GM10266 (cell line): ENCODE measurements at regions not wholly inside any gene's neighbourhood (a gene's known extent, or its start where the extent isn't known, plus 50 kb on each side); places are given as distances from the start of the nearest gene placed in this dataset.

Source experiments
- DNase-seq: peaks from one replicate; pipeline ENCODE4 v3.0.0; 2012; ENCODE audit errors: extremely low spot score
- TF ChIP-seq, protein P1 (sequence below): IDR thresholded peaks from 2 replicates; pipeline ENCODE4 v1.5.1; 2012; ENCODE audit warnings: mild to moderate bottlenecking, low read depth; ENCODE audit not compliant: control insufficient read depth, insufficient read depth; ENCODE audit errors: missing control alignments

GRCh38 chr7:110010359-110010758 is 1080.6 kb upstream of the LRRN3 start:
- no peak for DNase-seq
- TF ChIP-seq, protein P1, sequence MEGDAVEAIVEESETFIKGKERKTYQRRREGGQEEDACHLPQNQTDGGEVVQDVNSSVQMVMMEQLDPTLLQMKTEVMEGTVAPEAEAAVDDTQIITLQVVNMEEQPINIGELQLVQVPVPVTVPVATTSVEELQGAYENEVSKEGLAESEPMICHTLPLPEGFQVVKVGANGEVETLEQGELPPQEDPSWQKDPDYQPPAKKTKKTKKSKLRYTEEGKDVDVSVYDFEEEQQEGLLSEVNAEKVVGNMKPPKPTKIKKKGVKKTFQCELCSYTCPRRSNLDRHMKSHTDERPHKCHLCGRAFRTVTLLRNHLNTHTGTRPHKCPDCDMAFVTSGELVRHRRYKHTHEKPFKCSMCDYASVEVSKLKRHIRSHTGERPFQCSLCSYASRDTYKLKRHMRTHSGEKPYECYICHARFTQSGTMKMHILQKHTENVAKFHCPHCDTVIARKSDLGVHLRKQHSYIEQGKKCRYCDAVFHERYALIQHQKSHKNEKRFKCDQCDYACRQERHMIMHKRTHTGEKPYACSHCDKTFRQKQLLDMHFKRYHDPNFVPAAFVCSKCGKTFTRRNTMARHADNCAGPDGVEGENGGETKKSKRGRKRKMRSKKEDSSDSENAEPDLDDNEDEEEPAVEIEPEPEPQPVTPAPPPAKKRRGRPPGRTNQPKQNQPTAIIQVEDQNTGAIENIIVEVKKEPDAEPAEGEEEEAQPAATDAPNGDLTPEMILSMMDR, result no peak

GRCh38 chr7:110017405-110017804 is 1073.5 kb upstream of the LRRN3 start:
- DNase-seq, result no peak
- TF ChIP-seq, protein P1, result no peak

GRCh38 chr7:110027385-110027784 is 1063.5 kb upstream of the LRRN3 start:
- no peak for DNase-seq
- TF ChIP-seq, protein P1, result no peak

DNA sequence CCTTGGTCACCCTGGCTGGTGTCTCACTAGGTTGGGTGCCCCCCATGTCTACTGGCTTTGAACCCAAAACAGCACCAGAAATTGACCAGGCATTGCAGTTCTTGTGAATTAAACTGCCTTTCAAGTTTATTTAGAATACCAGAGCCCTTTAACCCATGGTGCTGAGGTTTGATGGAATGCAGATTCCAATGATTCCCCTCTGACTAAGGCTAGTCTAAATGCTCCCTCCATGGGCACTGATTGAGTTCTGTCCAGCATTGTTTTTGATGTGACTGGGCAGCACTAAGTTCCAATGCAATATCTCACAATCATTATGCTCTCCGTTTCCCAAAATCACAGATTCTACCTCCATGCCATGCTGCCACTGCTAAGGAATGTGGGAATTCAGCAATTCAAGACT is 1047.4 kb upstream of the LRRN3 start:
- TF ChIP-seq, protein P1, result no peak
- DNase-seq, result no peak

- TF ChIP-seq, protein P1, result no peak
- no peak for DNase-seq
These were observed 1040.1 kb upstream of the LRRN3 start for GRCh38 chr7:110050785-110051184.

DNA sequence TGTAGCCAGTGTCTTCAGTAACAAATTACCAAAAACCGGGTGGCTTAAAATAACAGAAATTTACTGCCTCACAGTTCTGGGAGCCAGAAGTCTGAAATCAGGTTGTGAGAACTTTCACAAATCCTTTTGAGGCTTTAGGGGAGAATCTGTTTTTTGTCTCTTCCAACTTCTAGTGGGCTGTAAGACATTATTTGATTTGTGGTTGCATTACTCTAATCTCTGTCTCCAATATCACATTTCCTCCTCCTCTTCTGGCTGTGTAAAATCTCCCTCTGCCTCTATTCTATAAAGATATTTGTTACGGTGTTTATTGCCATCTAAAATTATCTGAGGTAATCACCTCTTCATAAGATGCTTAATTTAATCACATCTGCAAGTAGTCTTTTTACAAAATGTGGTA is 1039.6 kb upstream of the LRRN3 start:
- DNase-seq, result no peak
- TF ChIP-seq, protein P1, result no peak

GRCh38 chr7:110056331-110056730 is 1034.6 kb upstream of the LRRN3 start:
- DNase-seq, result no peak
- TF ChIP-seq, protein P1, result no peak

DNA sequence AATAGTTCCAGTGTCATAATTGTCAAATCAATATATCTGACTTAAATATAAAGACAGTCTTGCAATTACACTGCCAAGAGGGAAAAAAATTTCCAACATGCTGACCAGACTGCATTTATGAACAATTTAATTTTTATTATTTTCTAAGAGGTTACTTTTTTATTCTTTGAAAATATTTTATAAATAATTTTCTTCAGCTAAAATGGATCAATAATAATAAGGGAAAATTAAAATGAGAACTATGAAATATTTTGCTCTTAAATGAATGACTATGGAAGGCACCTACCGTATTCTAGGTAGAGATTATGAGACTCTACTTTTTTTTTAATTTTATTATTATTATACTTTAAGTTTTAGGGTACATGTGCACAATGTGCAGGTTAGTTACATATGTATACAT is 1032.5 kb upstream of the LRRN3 start:
- DNase-seq, result no peak
- TF ChIP-seq, protein P1, result no peak
